Chondrocyte (in vitro differentiated cells): ENCODE measurements at regions not wholly inside any gene's neighbourhood (a gene's known extent, or its start where the extent isn't known, plus 50 kb on each side); places are given as distances from the start of the nearest gene placed in this dataset.

Experiments used
- DNase-seq: peaks from one replicate; pipeline ENCODE4 v3.0.0; 2021; ENCODE audit warnings: mixed read lengths, low spot score
- H3K27ac Mint-ChIP-seq: one replicate; pipeline ENCODE4 v1.8.0; 2021; ENCODE audit warnings: mild to moderate bottlenecking, moderate library complexity, mixed read lengths; ENCODE audit not compliant: unreplicated experiment
- H3K27me3 Mint-ChIP-seq: 2 replicates; pipeline ENCODE4 v1.8.0; 2021; ENCODE audit warnings: low read depth, mixed read lengths
- H3K36me3 Mint-ChIP-seq: 2 replicates; pipeline ENCODE4 v1.8.0; 2021; ENCODE audit warnings: low read depth, mixed read lengths
- H3K4me1 Mint-ChIP-seq: 2 replicates; pipeline ENCODE4 v1.8.0; 2021; ENCODE audit warnings: low read depth, mild to moderate bottlenecking, mixed read lengths
- H3K4me3 Mint-ChIP-seq: one replicate; pipeline ENCODE4 v1.8.0; 2021; ENCODE audit warnings: mild to moderate bottlenecking, moderate library complexity, mixed read lengths; ENCODE audit not compliant: unreplicated experiment
- H3K9me3 Mint-ChIP-seq: 2 replicates; pipeline ENCODE4 v1.8.0; 2021; ENCODE audit warnings: low read depth, mixed read lengths
- CTCF ChIP-seq: fragments of 200-600 bp; sonication (generic); IDR thresholded peaks from 2 replicates; pipeline ENCODE4 v1.5.0; 2021; ENCODE audit warnings: antibody characterized with exemption, mild to moderate bottlenecking, moderate library complexity

- no peak overlapping the region for H3K4me3 Mint-ChIP-seq
- no peak for DNase-seq
- H3K36me3 Mint-ChIP-seq = no peaks in the 10 kb centered on the region
- no peak overlapping the region for H3K27ac Mint-ChIP-seq
- TF ChIP-seq CTCF = peak; percentile 84
- H3K27me3 Mint-ChIP-seq = peaks cover 30% of the 10 kb centered on the region
- no peaks in the 10 kb centered on the region for H3K9me3 Mint-ChIP-seq
- peaks cover 5% of the 10 kb centered on the region for H3K4me1 Mint-ChIP-seq
Measured at GRCh38 chr6:97437087-97437486, 154.1 kb upstream of the MMS22L start.

- H3K4me1 Mint-ChIP-seq = peaks cover 5% of the 10 kb centered on the region
- H3K27me3 Mint-ChIP-seq = peaks cover 27% of the 10 kb centered on the region
- no peak overlapping the region for H3K4me3 Mint-ChIP-seq
- H3K9me3 Mint-ChIP-seq = no peaks in the 10 kb centered on the region
- no peak for DNase-seq
- no peaks in the 10 kb centered on the region for H3K36me3 Mint-ChIP-seq
- H3K27ac Mint-ChIP-seq = no peak overlapping the region
- no peak for TF ChIP-seq CTCF
Measured at GRCh38 chr6:97438011-97438671, 155.1 kb upstream of the MMS22L start.

DNA sequence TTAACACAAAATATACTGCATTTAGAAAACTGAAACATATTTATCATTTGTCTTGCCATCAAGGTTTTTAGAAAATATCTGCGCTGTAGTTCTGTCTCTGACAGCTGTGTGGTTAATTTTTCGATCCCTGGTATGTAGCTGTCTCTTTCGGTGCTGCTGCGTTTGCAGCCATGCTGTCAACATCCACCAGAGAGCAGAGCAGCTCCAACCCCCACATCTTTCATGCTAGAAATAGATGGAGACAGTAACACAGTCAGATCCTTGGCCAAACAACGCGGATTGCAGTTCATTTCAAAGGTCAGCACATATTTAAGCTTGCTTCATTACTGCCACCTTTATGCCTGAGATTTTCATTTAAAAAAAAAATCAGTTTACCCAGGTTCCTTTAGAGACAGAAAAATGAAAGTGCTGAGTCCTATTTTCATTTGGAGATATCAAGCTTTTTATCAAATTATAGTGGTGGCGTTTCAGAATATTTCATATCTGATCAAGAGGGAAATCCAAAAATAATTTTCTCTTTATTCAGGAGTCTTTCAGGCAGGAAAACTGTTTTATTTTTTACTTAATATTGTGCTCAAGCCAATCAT, 157.7 kb upstream of the MMS22L start:
- no peaks in the 10 kb centered on the region for H3K36me3 Mint-ChIP-seq
- peaks cover 5% of the 10 kb centered on the region for H3K4me1 Mint-ChIP-seq
- peaks cover 11% of the 10 kb centered on the region for H3K27me3 Mint-ChIP-seq
- no peak overlapping the region for H3K27ac Mint-ChIP-seq
- peak; percentile 76 for TF ChIP-seq CTCF
- H3K9me3 Mint-ChIP-seq = no peaks in the 10 kb centered on the region
- no peak overlapping the region for H3K4me3 Mint-ChIP-seq
- DNase-seq = no peak

GRCh38 chr6:97443408-97444080, 160.5 kb upstream of the MMS22L start:
- H3K4me3 Mint-ChIP-seq = no peak overlapping the region
- H3K36me3 Mint-ChIP-seq = no peaks in the 10 kb centered on the region
- DNase-seq = no peak
- no peaks in the 10 kb centered on the region for H3K9me3 Mint-ChIP-seq
- peaks cover 5% of the 10 kb centered on the region for H3K4me1 Mint-ChIP-seq
- H3K27me3 Mint-ChIP-seq = peaks cover 22% of the 10 kb centered on the region
- H3K27ac Mint-ChIP-seq = no peak overlapping the region
- TF ChIP-seq CTCF = no peak

DNA sequence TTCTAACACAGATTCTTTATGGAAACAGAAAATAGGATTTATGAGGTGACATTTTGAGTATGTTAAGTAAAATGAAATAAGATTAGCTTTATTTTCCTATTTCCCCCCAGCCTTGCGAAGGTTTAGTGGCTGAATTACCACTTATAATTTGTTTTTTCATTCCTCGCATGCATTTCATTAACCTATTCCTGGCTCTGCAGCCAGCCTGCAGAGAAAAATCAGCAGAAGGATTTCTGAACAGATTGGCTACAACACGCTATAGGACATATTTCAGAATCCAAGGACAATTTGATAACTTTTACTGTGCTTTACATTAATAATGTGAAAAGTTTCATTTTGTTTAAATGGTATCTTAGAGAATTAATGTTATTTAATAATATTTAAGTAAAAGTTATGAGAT, 162.4 kb upstream of the MMS22L start:
- Mint-ChIP-seq H3K9me3 (no peaks in the 10 kb centered on the region), H3K4me1 (peaks cover 4% of the 10 kb centered on the region), H3K27ac (no peak overlapping the region), H3K27me3 (peaks cover 18% of the 10 kb centered on the region), H3K4me3 (no peak overlapping the region), H3K36me3 (no peaks in the 10 kb centered on the region)
- TF ChIP-seq CTCF = no peak
- DNase-seq = no peak
